Small intestine (tissue), 7 donors: ENCODE measurements at regions not wholly inside any gene's neighbourhood (a gene's known extent, or its start where the extent isn't known, plus 50 kb on each side); places are given as distances from the start of the nearest gene placed in this dataset.

Source experiments
- DNase-seq, 2 donors: peaks; one replicate each; pipeline versions ENCODE4 v3.0.0 to v3.0.0-alpha.2; 2013
- FAIRE-seq: peaks from 2 replicates; lab custom pipeline; 2012; peaks lifted over from hg19 to GRCh38; lab: Jason Lieb, UNC
- H3K27ac ChIP-seq, 3 donors: one replicate each; pipeline ENCODE4 v1.5.1; 2013; ENCODE audit warnings: low read length in 2 of 3, mild to moderate bottlenecking in 2 of 3, control low read depth in 1 of 3, inconsistent platforms in 1 of 3, low read depth in 1 of 3, moderate library complexity in 1 of 3
- H3K27me3 ChIP-seq, 3 donors: one replicate each; pipeline ENCODE4 v1.6.1; 2013; ENCODE audit warnings: low read length in 3 of 3, inconsistent platforms in 1 of 3; ENCODE audit not compliant: control insufficient read depth in 3 of 3, insufficient read depth in 3 of 3
- H3K36me3 ChIP-seq, 3 donors: one replicate each; pipeline ENCODE4 v1.6.1; 2013; ENCODE audit warnings: low read length in 3 of 3, inconsistent platforms in 1 of 3, low read depth in 1 of 3, mild to moderate bottlenecking in 1 of 3, moderate library complexity in 1 of 3; ENCODE audit not compliant: control insufficient read depth in 3 of 3, insufficient read depth in 2 of 3
- H3K4me1 ChIP-seq, 3 donors: one replicate each; pipeline ENCODE4 v1.6.1; 2013; ENCODE audit warnings: low read length in 2 of 3, inconsistent platforms in 1 of 3, low read depth in 1 of 3, mild to moderate bottlenecking in 1 of 3, moderate library complexity in 1 of 3; ENCODE audit not compliant: control insufficient read depth in 3 of 3, insufficient read depth in 2 of 3
- H3K4me3 ChIP-seq, 3 donors: one replicate each; pipeline ENCODE4 v1.5.1; 2013; ENCODE audit warnings: low read length in 3 of 3, control low read depth in 1 of 3, inconsistent platforms in 1 of 3, low read depth in 1 of 3, mild to moderate bottlenecking in 1 of 3, moderate library complexity in 1 of 3
- H3K9me3 ChIP-seq, 2 donors: one replicate each; pipeline ENCODE4 v1.6.1; 2013; ENCODE audit warnings: low read depth in 1 of 2, low read length in 1 of 2; ENCODE audit not compliant: control insufficient read depth in 2 of 2, insufficient read depth in 1 of 2
- WGBS, 3 donors: extraction: QIAGEN DNeasy Blood & Tissue Kit; methylation state at CpG; one replicate each; pipeline ENCODE4 v1.1.7; 2013; 5-methylcytosine and 5-hydroxymethylcytosine counted together
- donor health status: healthy with polysubstance abuse.
- donor health status: control.
- donor health status: control.
- donor health status: Bipolar disorder and iron deficiency.
- donor health status: healthy.

- DNase-seq (no peak), FAIRE-seq (no peak)
- Histone ChIP-seq H3K9me3 (no peaks in the 10 kb centered on the region), H3K27me3 (no peaks in the 10 kb centered on the region), H3K4me3 (no peak overlapping the region), H3K27ac (no peak overlapping the region), H3K36me3 (no peaks in the 10 kb centered on the region), H3K4me1 (no peaks in the 10 kb centered on the region)
- 41 to 77% (median 54%) methylated on average over 1 of the region's 1 CpG for WGBS, 3 donors
Measured at GRCh38 chr5:63894690-63895089, 67.6 kb downstream of the HTR1A start.

- no peaks in the 10 kb centered on the region for H3K27me3 ChIP-seq
- H3K9me3 ChIP-seq: no peaks in the 10 kb centered on the region
- H3K4me3 ChIP-seq: no peak overlapping the region
- H3K4me1 ChIP-seq: no peaks in the 10 kb centered on the region
- no peak overlapping the region for H3K27ac ChIP-seq
- no peaks in the 10 kb centered on the region for H3K36me3 ChIP-seq
- DNase-seq (no peak), FAIRE-seq (no peak)
- WGBS, 3 donors: 32 to 59% (median 50%) methylated on average over 1 of the region's 1 CpG
Measured at GRCh38 chr5:63878788-63879187, 83.5 kb downstream of the HTR1A start.

- Histone ChIP-seq H3K9me3 (no peaks in the 10 kb centered on the region), H3K27ac (no peak overlapping the region), H3K27me3 (no peaks in the 10 kb centered on the region), H3K36me3 (no peaks in the 10 kb centered on the region), H3K4me1 (no peaks in the 10 kb centered on the region), H3K4me3 (no peak overlapping the region)
- DNase-seq: no peak
- FAIRE-seq: no peak
- WGBS, 3 donors: 55 to 82% (median 72%) methylated on average over 2 of the region's 2 CpGs
Measured at GRCh38 chr5:63877961-63878360, 84.3 kb downstream of the HTR1A start.

- Histone ChIP-seq H3K36me3 (no peaks in the 10 kb centered on the region), H3K27ac (no peak overlapping the region), H3K9me3 (peaks cover 0 to 4% of the 10 kb centered on the region in 2 donors), H3K4me3 (no peak overlapping the region), H3K4me1 (no peaks in the 10 kb centered on the region), H3K27me3 (no peaks in the 10 kb centered on the region)
- WGBS, 3 donors: 83 to 93% (median 91%) methylated on average over 1 of the region's 1 CpG
- DNase-seq (no peak), FAIRE-seq (no peak)
Measured at GRCh38 chr5:63860379-63860778, 101.9 kb downstream of the HTR1A start.

- no peaks in the 10 kb centered on the region for H3K27me3 ChIP-seq
- no peaks in the 10 kb centered on the region for H3K9me3 ChIP-seq
- no peak overlapping the region for H3K4me3 ChIP-seq
- no peak overlapping the region for H3K27ac ChIP-seq
- H3K36me3 ChIP-seq: no peaks in the 10 kb centered on the region
- H3K4me1 ChIP-seq: no peaks in the 10 kb centered on the region
- FAIRE-seq: no peak
- DNase-seq: no peak
- 85 to 88% (median 85%) methylated on average over 2 of the region's 2 CpGs for WGBS, 3 donors
Measured at GRCh38 chr5:63854076-63854475, 108.2 kb downstream of the HTR1A start.

GRCh38 chr5:63843190-63843589 lies 119.1 kb downstream of the HTR1A start:
- Histone ChIP-seq H3K27ac (no peak overlapping the region), H3K4me3 (no peak overlapping the region), H3K4me1 (no peaks in the 10 kb centered on the region), H3K9me3 (peaks cover 0 to 1% of the 10 kb centered on the region in 2 donors), H3K27me3 (no peaks in the 10 kb centered on the region), H3K36me3 (no peaks in the 10 kb centered on the region)
- DNase-seq (no peak), FAIRE-seq (no peak)
- WGBS, 3 donors: 83 to 89% (median 88%) methylated on average over 4 of the region's 4 CpGs

- DNase-seq: no peak
- Histone ChIP-seq H3K27me3 (no peaks in the 10 kb centered on the region), H3K4me1 (no peaks in the 10 kb centered on the region), H3K9me3 (peaks cover 0 to 1% of the 10 kb centered on the region in 2 donors), H3K36me3 (no peaks in the 10 kb centered on the region), H3K27ac (no peak overlapping the region), H3K4me3 (no peak overlapping the region)
- no peak for FAIRE-seq
- WGBS, 3 donors: 74 to 82% (median 78%) methylated on average over 3 of the region's 3 CpGs
Measured at GRCh38 chr5:63837437-63837836, 124.8 kb downstream of the HTR1A start.

GRCh38 chr5:63831381-63831780 lies 130.9 kb downstream of the HTR1A start:
- Histone ChIP-seq H3K4me3 (no peak overlapping the region), H3K4me1 (no peaks in the 10 kb centered on the region), H3K36me3 (no peaks in the 10 kb centered on the region), H3K27me3 (no peaks in the 10 kb centered on the region), H3K27ac (no peak overlapping the region), H3K9me3 (no peaks in the 10 kb centered on the region)
- FAIRE-seq (no peak), DNase-seq (no peak)

- Histone ChIP-seq H3K4me1 (no peaks in the 10 kb centered on the region), H3K9me3 (no peaks in the 10 kb centered on the region), H3K27me3 (no peaks in the 10 kb centered on the region), H3K4me3 (no peak overlapping the region), H3K36me3 (no peaks in the 10 kb centered on the region), H3K27ac (no peak overlapping the region)
- WGBS, 3 donors: 70 to 78% (median 78%) methylated on average over 1 of the region's 1 CpG
- FAIRE-seq: no peak
- no peak for DNase-seq
Measured at GRCh38 chr5:63825984-63826383, 136.3 kb downstream of the HTR1A start.
